ENCODE measurements at regions not wholly inside any gene's neighbourhood (a gene's known extent, or its start where the extent isn't known, plus 50 kb on each side); places are given as distances from the start of the nearest gene placed in this dataset.
A peak's percentile ranks its signal among the peaks of the same experiment; 100 is the strongest.

GRCh38 chr2:234625626-234626250 is 128.9 kb upstream of the ARL4C start:
- in situ Hi-C loops (cut with MboI; ENCODE audit: low pct_unique_long_range_greater_than_20kb, low sequenced_read_pairs, unreplicated experiment) = no loop called here
- TF ChIP-seq, protein P1, sequence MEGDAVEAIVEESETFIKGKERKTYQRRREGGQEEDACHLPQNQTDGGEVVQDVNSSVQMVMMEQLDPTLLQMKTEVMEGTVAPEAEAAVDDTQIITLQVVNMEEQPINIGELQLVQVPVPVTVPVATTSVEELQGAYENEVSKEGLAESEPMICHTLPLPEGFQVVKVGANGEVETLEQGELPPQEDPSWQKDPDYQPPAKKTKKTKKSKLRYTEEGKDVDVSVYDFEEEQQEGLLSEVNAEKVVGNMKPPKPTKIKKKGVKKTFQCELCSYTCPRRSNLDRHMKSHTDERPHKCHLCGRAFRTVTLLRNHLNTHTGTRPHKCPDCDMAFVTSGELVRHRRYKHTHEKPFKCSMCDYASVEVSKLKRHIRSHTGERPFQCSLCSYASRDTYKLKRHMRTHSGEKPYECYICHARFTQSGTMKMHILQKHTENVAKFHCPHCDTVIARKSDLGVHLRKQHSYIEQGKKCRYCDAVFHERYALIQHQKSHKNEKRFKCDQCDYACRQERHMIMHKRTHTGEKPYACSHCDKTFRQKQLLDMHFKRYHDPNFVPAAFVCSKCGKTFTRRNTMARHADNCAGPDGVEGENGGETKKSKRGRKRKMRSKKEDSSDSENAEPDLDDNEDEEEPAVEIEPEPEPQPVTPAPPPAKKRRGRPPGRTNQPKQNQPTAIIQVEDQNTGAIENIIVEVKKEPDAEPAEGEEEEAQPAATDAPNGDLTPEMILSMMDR (IDR thresholded peaks at IDR 0.05; ENCODE audit: extremely low read depth, insufficient read depth, missing control alignments) = no peak

DNA sequence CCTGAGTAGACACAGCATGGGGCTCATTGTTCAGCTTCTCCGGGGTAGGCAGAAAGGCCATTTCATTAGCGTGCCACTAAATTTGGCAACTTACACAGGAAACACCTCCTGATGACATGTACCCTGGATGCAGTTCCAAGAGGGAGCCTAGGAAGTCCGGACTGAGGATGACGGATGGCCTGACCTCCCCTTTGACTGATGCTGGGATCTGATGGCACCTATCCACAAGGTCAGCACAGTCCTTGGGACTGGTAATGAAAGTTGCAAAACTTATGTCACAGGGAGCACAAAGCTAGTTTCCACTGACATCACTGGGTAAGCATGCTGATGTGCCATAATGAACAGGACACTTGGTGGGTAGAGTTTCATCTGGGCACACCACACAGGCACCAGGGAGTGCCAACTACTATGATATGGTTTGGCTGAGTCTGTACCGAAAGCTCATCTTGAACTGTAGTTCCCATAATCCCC is 126.7 kb upstream of the ARL4C start:
- TF ChIP-seq, protein P1 (IDR thresholded peaks at IDR 0.05; ENCODE audit: extremely low read depth, insufficient read depth, missing control alignments) = no peak
- DNase-seq (ENCODE audit: low spot score) = no peak
- in situ Hi-C loops (cut with MboI; ENCODE audit: low pct_unique_long_range_greater_than_20kb, low sequenced_read_pairs, unreplicated experiment) = no loop called here

More at GRCh38 chr2:234625626-234626250, 128.9 kb upstream of the ARL4C start:
- no peak for DNase-seq (ENCODE audit: low spot score)

DNA sequence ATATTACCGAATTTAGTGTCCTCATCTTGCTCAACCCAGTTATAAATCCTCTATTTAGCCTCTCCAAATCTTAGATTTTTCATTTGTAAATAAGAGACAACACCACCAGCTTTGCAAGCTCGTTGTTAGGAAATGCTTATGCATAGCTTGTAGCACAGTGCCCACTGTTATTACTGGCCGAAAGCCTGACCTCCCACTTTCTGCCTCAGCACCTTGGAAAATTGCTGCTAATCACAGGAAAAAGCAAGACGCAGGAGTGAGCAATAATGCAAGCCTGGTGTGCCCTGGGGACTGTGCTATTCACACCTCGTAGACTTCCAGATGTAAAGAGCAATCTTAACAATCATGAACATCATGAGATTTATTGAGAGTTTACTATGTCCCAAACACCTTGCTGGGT is 124.2 kb upstream of the ARL4C start:
- DNase-seq (ENCODE audit: low spot score) = no peak
- TF ChIP-seq, protein P1 (IDR thresholded peaks at IDR 0.05; ENCODE audit: extremely low read depth, insufficient read depth, missing control alignments) = no peak
- in situ Hi-C loops (cut with MboI; ENCODE audit: low pct_unique_long_range_greater_than_20kb, low sequenced_read_pairs, unreplicated experiment) = no loop called here

GRCh38 chr2:234620018-234620417 is 123.1 kb upstream of the ARL4C start:
- in situ Hi-C loops (cut with MboI; ENCODE audit: low pct_unique_long_range_greater_than_20kb, low sequenced_read_pairs, unreplicated experiment) = no loop called here
- TF ChIP-seq, protein P1 (IDR thresholded peaks at IDR 0.05; ENCODE audit: extremely low read depth, insufficient read depth, missing control alignments) = no peak
- no peak for DNase-seq (ENCODE audit: low spot score)

GRCh38 chr2:234615643-234616356 is 118.9 kb upstream of the ARL4C start:
- in situ Hi-C loops (cut with MboI; ENCODE audit: low pct_unique_long_range_greater_than_20kb, low sequenced_read_pairs, unreplicated experiment) = no loop called here

DNA sequence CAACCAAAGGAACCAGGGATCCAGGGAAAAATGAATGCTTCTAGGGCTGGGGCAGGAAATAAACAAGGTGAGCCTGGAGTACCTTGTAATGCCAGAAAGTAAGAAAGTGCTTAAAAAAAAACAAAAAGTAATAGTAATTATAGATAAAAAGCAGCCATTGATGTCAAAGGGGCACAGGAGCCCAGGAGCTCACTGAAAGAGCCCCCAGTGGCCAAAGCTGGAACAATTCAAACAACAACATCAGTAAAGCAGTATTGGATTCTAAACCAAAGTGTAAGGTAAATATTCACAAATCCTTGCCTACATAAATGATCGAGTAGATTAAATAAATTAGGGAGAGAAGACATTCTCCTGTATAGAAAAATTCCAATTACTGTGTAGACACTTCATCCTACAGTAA is 114.3 kb upstream of the ARL4C start:
- TF ChIP-seq, protein P1 (IDR thresholded peaks at IDR 0.05; ENCODE audit: extremely low read depth, insufficient read depth, missing control alignments) = peak; percentile 34
- in situ Hi-C loops (cut with MboI; ENCODE audit: low pct_unique_long_range_greater_than_20kb, low sequenced_read_pairs, unreplicated experiment) = no loop called here
- DNase-seq (ENCODE audit: low spot score) = no peak

More at GRCh38 chr2:234615643-234616356, 118.9 kb upstream of the ARL4C start:
- no peak for DNase-seq (ENCODE audit: low spot score)
- TF ChIP-seq, protein P1 (IDR thresholded peaks at IDR 0.05; ENCODE audit: extremely low read depth, insufficient read depth, missing control alignments) = no peak

All from GM13977 (cell line).